Activated CD4-positive, alpha-beta T cell treated with anti-CD3 and anti-CD28 coated beads, Interleukin-2, amount 50 U/mL, for 24 hours (primary cell): ENCODE measurements at regions not wholly inside any gene's neighbourhood (a gene's known extent, or its start where the extent isn't known, plus 50 kb on each side); places are given as distances from the start of the nearest gene placed in this dataset.

ENCODE experiments used
- DNase-seq, 2 donors: peaks; one replicate each; pipeline ENCODE4 v3.0.0-alpha.2; 2020; ENCODE audit warnings: low read depth in 1 of 2, low spot score in 1 of 2

DNA sequence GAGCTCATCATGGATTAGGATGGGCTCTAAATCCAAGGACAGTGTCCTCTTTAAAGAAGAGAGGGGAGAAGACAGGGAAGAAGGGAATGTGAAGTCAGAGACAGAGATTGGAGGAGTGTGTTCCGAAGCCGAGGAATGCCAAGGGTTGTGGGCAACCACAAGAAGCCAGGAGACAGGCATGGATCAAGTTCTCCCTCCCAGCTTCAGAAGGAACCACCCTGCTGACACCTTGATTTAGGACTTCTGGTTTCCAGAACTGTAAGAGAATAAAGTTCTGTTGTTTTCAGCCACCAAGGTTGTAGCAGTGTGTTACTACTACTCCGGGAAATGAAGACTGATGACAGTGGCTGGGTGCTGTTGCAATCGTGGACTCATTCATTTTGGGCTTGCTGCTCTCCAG lies 120.1 kb downstream of the RPS12 start:
- DNase-seq = no peak

DNA sequence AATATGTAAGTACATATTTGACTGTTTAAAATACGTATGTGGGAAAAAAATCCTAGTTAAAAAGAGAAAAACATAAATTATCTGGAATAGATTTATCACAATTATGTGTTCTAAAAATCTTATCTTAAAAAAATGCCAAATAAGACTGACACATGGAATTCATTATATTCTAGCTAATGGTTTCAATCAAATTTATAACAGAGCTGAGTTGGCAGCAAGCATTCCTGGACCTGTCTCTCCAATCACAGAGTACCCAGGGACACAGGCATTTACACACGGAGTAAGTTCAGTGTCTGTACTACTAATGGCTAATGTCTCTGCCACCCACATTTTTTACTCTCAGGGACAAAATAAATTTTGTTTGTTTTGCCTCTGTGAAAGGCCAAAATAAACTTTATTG lies 122.3 kb downstream of the RPS12 start:
- no peak for DNase-seq

DNA sequence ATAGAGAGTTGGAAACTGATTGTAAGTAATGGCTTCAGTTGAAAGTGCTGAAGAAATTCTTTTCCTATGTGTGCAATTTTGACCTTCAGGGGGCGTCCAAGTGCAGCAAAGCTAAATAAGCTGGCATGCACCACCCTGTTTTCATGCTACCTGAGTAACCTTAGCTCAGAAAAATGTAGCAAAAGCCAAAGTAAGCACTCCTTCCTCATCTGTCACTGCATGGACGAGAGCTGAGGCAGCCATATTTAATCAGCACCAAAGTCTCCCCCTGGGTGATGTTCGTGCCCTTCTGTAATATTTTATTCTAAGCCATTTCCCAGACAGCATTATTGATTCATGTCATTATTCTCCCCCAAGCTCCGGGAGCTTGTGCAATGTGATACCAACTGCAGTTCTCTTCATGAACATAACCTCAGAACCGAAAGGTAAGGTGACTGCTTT lies 123.1 kb downstream of the RPS12 start:
- no peak for DNase-seq

DNA sequence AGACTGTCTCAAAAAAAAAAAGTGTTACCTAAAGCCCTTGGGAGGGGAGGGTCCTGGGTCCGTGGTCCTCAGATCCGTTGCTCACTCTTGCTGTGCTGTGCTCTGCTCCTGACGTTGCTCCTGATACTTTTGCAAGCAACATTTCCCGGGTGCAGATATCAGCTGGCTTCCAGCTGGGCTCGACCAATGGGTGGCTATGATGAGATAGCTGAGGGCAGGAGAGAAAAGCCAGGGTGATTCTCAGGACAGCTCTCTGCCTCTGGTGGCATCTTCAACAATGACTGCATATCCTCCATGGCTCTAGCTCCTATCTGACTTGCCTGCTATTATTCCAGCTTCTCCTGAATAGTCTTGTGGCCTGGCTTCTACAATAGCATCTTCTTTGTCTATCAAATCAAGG lies 134.5 kb downstream of the RPS12 start:
- no peak for DNase-seq

DNA sequence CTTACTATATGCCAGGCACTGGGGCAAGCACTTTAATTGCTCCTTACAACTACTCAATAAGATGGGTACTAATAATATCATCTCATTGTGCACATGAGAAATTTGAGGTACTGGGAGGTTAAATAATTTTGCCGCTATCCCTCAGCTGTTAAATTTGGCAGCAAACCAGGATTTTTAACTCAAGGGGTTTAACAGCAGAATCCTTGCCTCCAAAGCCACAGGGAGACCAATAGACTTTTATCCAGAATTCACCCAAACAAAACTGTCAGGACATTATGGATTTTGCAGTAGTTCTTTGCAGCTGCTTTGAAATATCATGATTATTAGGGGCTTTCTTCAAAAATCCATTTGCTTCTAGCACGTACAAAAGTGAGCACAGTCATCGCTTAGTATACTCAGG lies 136.2 kb downstream of the RPS12 start:
- no peak for DNase-seq

DNA sequence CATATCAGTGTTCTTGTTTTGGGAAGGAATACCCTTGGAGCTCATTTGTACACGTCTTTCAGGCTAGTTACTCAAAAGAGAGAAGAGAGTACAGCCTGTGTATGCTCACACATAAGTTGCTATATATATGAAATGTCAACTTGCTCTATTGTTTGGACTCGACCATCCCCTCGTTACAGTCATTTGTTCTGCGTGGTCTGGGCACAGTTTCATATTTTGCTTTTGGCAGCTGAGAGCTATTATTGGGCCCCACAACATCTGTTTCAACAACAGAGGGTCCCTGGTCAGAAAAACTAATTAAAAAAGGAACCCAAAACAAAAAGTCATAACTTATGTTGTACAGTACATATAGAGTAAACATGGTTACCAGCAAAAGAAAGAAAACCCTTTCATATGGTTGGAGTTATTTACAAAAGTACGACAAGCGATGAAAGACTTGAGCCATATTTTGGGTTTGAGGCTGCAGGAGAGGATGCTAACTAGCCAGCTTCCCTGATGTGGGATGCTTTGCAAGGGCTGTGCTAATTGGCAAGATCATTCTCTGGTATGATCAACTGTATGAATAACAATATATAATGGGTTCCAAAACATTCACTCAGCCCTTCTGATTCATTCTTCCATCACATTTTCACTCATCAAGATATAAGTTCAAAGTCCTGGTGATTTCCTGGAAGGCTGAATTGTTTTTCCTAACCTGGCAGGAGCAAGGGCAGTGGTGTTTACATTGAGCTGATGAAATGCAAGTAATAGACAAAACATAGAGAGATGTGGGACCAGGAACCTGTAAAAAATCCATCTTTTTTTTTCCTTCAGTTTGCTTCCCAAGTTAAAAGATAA lies 137.9 kb downstream of the RPS12 start:
- no peak for DNase-seq

GRCh38 chr6:132952986-132953385 lies 138.6 kb downstream of the RPS12 start:
- no peak for DNase-seq

DNA sequence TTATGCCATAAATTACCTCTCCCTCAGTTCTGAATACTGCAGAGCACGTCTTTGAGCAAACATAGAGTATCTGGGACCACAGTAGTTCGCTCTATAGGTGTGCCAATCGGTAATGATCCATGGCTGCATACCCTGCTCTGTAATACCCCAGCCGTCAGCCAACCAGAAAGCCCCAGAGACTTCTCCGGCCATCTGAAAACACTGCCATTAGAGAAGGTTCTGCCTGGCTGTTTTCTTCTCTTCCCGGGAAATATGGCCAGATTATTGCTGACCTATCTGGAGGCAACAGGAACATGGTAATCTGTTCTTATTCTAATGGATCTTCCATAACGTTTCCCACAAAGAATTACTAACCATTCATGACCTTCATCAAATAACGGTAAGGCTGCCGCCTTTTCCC lies 139.9 kb downstream of the RPS12 start:
- DNase-seq = no peak

GRCh38 chr6:132954936-132955335 lies 140.6 kb downstream of the RPS12 start:
- no peak for DNase-seq

DNA sequence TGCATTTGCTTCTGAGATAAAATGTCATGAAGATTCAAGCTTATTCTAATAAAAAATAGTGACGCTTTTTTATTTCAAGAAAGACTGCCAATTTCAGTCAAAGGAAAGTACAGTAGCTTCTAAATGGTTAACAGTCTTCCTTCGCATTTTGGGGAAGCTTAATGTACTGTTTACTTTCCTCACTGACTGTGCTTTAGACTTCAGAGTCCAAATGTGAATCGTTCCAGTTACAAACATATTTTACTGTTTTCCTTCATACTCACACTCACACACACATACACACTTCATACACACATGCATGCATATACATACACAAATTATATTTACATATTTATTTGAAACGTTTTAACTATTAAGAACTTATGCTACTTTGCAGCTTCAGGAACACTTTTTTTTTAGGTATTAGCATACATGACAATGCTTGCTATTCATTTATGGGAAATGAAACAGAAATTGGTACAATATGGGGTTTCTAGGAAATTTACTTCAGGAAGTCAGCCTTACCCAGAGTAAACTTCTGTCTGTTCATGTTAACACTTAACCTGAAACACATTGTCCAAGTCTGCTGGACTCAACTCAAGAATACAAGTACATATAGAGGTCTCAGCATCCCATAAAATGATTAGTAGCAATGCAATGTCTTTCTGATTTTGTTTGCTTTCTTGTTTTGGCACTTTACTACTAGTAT lies 145.4 kb downstream of the RPS12 start:
- DNase-seq = no peak

GRCh38 chr6:132960720-132961119 lies 146.4 kb downstream of the RPS12 start:
- no peak for DNase-seq

- no peak for DNase-seq
Measured at GRCh38 chr6:132961122-132961521, 146.8 kb downstream of the RPS12 start.

- no peak for DNase-seq
Measured at GRCh38 chr6:132961610-132962009, 147.2 kb downstream of the RPS12 start.

DNA sequence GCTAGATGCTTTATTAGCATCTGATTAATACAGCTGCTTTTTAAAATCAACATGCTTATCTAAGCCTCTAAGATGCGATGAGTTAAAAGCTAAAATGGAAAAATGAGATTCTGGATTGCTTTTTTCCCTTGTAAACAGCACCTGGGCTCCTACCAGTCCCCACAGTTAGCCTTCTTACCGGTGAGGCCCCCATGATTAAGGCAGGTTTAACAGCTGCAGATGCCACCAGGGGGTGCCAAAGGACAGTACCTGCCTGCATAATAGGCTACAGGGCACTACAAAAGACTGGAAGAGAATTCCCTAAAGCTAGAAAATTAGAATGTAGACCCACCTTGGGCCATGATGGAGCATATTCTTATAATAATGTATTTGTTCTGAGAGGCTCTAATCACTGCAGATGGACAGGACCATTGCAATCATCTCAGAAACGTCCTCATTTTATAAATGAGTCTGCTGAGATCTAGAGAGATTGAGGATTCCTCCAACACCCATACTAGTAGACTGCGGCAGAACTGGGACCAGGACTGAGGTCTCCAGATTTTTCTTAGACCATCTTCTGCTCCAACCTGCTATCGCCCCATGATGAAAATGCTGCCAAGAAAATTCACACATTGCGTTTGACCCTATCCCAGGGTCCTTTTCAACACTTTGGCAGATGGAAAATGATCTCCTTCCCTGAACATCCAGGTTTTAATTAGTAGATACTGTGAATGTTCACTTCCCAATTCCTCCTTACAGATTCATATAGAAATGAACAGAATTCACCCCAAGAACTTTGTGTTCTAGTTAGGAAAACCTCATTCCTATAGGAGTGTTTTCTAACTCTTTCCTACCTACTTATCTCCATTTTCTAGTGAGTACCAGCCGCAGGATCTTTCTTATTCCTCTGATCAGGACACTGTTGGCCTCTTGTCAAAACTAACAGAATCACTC lies 148.8 kb downstream of the RPS12 start:
- DNase-seq = peak in 1 of 2 donors; percentile 43

GRCh38 chr6:132964101-132964867 lies 149.9 kb downstream of the RPS12 start:
- DNase-seq = no peak

GRCh38 chr6:132964868-132965382 lies 150.6 kb downstream of the RPS12 start:
- no peak for DNase-seq

GRCh38 chr6:132967871-132968270 lies 153.5 kb downstream of the RPS12 start:
- no peak for DNase-seq

DNA sequence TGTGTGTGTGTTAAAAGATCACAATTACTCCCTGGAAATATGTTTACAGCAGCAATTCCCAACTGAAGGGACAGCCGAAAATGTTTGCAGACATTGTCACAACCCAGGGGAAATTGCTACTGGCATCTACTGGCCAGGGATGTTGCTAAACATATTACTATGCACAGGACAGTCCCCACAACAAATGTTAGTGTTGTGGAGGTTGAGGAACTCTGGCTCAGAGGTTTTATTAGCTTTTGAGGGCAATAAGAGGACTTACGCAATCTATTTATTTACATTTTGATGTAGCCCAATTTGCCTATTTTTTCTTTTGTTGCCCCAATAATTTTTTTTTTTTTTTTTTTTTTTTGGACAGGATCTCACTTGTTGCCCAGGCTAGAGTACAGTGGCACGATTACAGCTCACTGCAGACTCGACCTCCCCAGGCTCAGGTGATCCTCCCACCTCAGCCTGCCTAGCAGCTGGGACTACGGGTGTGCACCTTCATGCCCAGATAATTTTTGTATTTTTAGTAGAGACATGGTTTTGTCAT lies 154.1 kb downstream of the RPS12 start:
- DNase-seq = no peak

GRCh38 chr6:132969196-132969595 lies 154.8 kb downstream of the RPS12 start:
- no peak for DNase-seq

- DNase-seq = no peak
Measured at GRCh38 chr6:132971676-132972075, 157.3 kb downstream of the RPS12 start.
